ENCODE measurements at regions not wholly inside any gene's neighbourhood (a gene's known extent, or its start where the extent isn't known, plus 50 kb on each side); places are given as distances from the start of the nearest gene placed in this dataset.

DNA sequence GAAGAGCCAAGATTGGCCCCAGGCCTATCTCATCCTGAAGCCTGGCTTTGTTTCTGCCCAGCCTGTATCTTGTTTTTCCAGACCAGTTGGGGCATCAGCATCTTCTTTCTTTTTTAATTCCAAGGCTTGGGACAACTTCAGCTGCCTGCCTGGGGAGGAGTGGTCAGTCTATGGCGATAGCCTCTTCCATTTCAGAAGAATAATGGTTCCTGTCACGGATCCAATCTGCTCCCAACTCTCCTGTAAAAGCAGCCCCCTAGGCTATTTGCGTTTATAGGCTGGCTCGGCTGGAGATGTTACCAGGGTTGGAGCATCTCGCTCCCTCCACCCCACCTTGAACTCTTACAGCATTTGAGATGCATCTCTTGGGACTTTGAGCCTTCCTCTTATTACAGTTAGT, 145.2 kb upstream of the CADM1 start:
- TF ChIP-seq, protein P1, sequence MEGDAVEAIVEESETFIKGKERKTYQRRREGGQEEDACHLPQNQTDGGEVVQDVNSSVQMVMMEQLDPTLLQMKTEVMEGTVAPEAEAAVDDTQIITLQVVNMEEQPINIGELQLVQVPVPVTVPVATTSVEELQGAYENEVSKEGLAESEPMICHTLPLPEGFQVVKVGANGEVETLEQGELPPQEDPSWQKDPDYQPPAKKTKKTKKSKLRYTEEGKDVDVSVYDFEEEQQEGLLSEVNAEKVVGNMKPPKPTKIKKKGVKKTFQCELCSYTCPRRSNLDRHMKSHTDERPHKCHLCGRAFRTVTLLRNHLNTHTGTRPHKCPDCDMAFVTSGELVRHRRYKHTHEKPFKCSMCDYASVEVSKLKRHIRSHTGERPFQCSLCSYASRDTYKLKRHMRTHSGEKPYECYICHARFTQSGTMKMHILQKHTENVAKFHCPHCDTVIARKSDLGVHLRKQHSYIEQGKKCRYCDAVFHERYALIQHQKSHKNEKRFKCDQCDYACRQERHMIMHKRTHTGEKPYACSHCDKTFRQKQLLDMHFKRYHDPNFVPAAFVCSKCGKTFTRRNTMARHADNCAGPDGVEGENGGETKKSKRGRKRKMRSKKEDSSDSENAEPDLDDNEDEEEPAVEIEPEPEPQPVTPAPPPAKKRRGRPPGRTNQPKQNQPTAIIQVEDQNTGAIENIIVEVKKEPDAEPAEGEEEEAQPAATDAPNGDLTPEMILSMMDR (IDR thresholded peaks at IDR 0.05): no peak
- no peak for TF ChIP-seq POLR2AphosphoS5 (IDR thresholded peaks at IDR 0.05)
- TF ChIP-seq POLR2A (IDR thresholded peaks at IDR 0.05): no peak

Data from prostate gland (tissue), 2 donors.